Lung (tissue), 11 donors: ENCODE measurements at regions not wholly inside any gene's neighbourhood (a gene's known extent, or its start where the extent isn't known, plus 50 kb on each side); places are given as distances from the start of the nearest gene placed in this dataset.

ENCODE experiments used
- ATAC-seq: fragments of 200-7000 bp; cut with Tn5 transposase; one replicate; pipeline ENCODE4 v1.9.1; 2020; ENCODE audit warnings: moderate number of reproducible peaks; ENCODE audit not compliant: insufficient read depth, low FRiP score
- DNase-seq, 3 donors: peaks; one replicate each; pipeline ENCODE4 v3.0.0-alpha.2; 2013 to 2017
- H3K27ac ChIP-seq, 2 donors: one replicate each; pipeline ENCODE4 v1.5.1; 2013; ENCODE audit warnings: mild to moderate bottlenecking in 2 of 2, moderate library complexity in 2 of 2, control low read depth in 1 of 2, inconsistent platforms in 1 of 2, low read depth in 1 of 2, low read length in 1 of 2
- H3K27me3 ChIP-seq, 3 donors: one replicate each; pipeline ENCODE4 v1.5.1; 2013; ENCODE audit warnings: low read length in 2 of 3; ENCODE audit not compliant: control insufficient read depth in 3 of 3, insufficient read depth in 3 of 3
- H3K36me3 ChIP-seq, 4 donors: one replicate each; pipeline ENCODE4 v1.5.1; 2013; ENCODE audit warnings: low read length in 4 of 4, mild to moderate bottlenecking in 1 of 4, moderate library complexity in 1 of 4; ENCODE audit not compliant: control insufficient read depth in 4 of 4, insufficient read depth in 4 of 4
- H3K4me1 ChIP-seq, 5 donors: one replicate each; pipeline ENCODE4 v1.5.1; 2013; ENCODE audit warnings: low read length in 5 of 5, mild to moderate bottlenecking in 2 of 5, moderate library complexity in 1 of 5; ENCODE audit not compliant: control insufficient read depth in 5 of 5, insufficient read depth in 5 of 5
- H3K4me3 ChIP-seq: one replicate; pipeline ENCODE4 v1.5.1; 2013; ENCODE audit warnings: mild to moderate bottlenecking, control low read depth, moderate library complexity
- H3K9ac ChIP-seq, 2 donors: one replicate each; pipeline ENCODE4 v1.5.1; 2013; ENCODE audit warnings: low read length in 2 of 2, control low read depth in 1 of 2; ENCODE audit not compliant: insufficient read depth in 1 of 2
- H3K9me3 ChIP-seq, 4 donors: one replicate each; pipeline ENCODE4 v1.5.1; 2013; ENCODE audit warnings: low read length in 3 of 4, mild to moderate bottlenecking in 1 of 4, moderate library complexity in 1 of 4; ENCODE audit not compliant: control insufficient read depth in 4 of 4, insufficient read depth in 3 of 4
- WGBS, 2 donors: extraction: QIAGEN DNeasy Blood & Tissue Kit; methylation state at CpG; one replicate each; pipeline ENCODE4 v1.1.7; 2013; 5-methylcytosine and 5-hydroxymethylcytosine counted together
- TF ChIP-seq, protein P1 (sequence below): IDR thresholded peaks from 2 replicates; pipeline ENCODE4 v1.5.1; 2012; ENCODE audit warnings: mild to moderate bottlenecking; ENCODE audit errors: control extremely low read depth, extremely low read depth
- donor health status: control.
- donor health status: control.
- donor health status: Bipolar disorder and iron deficiency.
- donor health status: healthy.
- donor health status: DM: yes; HTN: yes; CAD: no.

DNA sequence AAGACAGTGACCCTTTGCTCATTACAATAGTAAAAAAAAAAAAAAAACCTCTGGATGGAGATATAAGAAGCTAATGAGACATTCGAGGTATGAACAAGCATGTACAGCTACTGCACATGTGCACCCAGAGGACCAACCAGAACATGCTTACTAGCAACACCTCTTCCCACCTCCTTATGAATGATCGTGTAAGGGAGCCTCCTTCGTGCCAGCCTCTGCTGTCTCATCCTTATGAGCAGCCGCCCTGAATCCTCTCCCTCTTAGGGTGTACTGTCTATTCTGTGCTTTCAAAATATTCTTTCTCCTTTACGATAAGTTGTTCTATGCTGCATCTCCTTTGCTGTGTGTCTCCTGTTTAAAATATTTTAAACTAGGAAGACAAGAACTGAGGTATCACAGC is 91.4 kb upstream of the ACSL3 start:
- peaks cover 0 to 2% (median 0%) of the 10 kb centered on the region in 4 donors for H3K9me3 ChIP-seq
- H3K27ac ChIP-seq: no peak overlapping the region
- H3K36me3 ChIP-seq: no peaks in the 10 kb centered on the region
- DNase-seq (no peak), ATAC-seq (no peak)
- TF ChIP-seq, protein P1, sequence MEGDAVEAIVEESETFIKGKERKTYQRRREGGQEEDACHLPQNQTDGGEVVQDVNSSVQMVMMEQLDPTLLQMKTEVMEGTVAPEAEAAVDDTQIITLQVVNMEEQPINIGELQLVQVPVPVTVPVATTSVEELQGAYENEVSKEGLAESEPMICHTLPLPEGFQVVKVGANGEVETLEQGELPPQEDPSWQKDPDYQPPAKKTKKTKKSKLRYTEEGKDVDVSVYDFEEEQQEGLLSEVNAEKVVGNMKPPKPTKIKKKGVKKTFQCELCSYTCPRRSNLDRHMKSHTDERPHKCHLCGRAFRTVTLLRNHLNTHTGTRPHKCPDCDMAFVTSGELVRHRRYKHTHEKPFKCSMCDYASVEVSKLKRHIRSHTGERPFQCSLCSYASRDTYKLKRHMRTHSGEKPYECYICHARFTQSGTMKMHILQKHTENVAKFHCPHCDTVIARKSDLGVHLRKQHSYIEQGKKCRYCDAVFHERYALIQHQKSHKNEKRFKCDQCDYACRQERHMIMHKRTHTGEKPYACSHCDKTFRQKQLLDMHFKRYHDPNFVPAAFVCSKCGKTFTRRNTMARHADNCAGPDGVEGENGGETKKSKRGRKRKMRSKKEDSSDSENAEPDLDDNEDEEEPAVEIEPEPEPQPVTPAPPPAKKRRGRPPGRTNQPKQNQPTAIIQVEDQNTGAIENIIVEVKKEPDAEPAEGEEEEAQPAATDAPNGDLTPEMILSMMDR: no peak
- no peak overlapping the region for H3K4me3 ChIP-seq
- no peaks in the 10 kb centered on the region for H3K4me1 ChIP-seq
- no peaks in the 10 kb centered on the region for H3K27me3 ChIP-seq
- no peak overlapping the region for H3K9ac ChIP-seq
- WGBS, 2 donors: 81 to 96% methylated on average over 5 of the region's 5 CpGs

DNA sequence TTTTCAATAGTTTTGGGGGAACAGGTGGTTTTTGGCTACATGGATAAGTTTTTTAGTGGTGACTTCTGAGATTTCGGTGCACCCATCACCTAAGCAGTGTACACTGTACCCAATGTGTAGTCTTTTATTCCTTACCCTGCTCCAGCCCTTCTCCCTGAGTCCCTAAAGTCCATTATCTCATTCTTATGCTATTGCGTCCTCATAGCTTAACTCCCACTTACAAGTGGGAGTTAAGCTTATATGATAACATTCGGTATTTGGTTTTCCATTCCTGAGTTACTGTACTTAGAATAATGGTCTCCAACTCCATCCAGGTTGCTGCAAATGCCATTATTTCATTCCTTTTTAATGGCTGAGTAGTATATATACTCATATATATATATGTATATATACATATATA is 90.9 kb upstream of the ACSL3 start:
- TF ChIP-seq, protein P1: no peak
- Histone ChIP-seq H3K4me3 (no peak overlapping the region), H3K4me1 (no peaks in the 10 kb centered on the region), H3K27ac (no peak overlapping the region), H3K9ac (no peak overlapping the region), H3K9me3 (peaks cover 0 to 2% (median 0%) of the 10 kb centered on the region in 4 donors), H3K36me3 (no peaks in the 10 kb centered on the region), H3K27me3 (no peaks in the 10 kb centered on the region)
- no peak for ATAC-seq
- DNase-seq: no peak
- 90 to 95% methylated on average over 3 of the region's 3 CpGs for WGBS, 2 donors

DNA sequence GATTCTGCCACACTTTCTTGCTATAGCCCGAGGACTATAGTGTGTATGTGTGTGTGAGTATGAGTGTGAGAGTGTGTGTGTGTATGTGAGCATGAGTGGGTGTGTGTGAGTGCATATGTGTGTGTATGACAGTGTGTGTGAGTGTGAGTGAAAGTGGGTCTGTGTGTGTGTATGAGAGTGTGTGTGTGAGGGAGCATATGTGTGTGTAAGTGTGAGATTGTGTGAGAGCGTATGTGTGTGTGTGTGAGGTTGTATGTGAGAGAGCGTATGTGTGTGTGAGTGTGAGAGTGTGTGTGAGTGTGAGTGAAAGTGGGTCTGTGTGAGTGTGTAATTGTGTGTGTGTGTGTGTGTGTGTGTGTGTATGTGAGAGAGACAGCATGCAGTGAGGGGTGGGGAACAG is 89.0 kb upstream of the ACSL3 start:
- ATAC-seq: no peak
- DNase-seq: no peak
- Histone ChIP-seq H3K4me3 (no peak overlapping the region), H3K36me3 (no peaks in the 10 kb centered on the region), H3K27ac (no peak overlapping the region), H3K9ac (no peak overlapping the region), H3K4me1 (peaks cover 0 to 3% (median 0%) of the 10 kb centered on the region in 5 donors), H3K27me3 (no peaks in the 10 kb centered on the region), H3K9me3 (peaks cover 0 to 2% (median 0%) of the 10 kb centered on the region in 4 donors)
- TF ChIP-seq, protein P1: no peak
- WGBS, 2 donors: 96 to 99% methylated on average over 3 of the region's 3 CpGs

DNA sequence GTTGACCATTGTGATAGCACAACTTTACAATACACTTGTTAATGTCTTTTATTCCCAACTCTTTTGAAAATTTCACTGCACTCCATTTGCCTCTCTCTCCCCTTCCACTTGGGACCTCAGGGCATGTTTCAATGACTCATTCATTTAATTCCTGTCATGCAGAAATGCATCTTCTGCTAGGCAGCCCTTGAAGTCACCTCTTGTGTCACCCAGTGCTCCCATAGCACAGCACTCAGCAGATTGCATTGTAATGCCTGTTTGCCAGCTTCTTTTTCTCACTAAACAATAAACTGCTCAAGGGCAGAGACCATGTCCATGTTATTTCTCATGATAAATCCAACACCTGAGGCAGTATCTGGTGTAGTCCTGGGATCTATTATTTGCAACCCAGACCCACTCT is 85.9 kb upstream of the ACSL3 start:
- Histone ChIP-seq H3K9me3 (peaks cover 0 to 2% (median 0%) of the 10 kb centered on the region in 4 donors), H3K4me1 (peaks cover 0 to 3% (median 0%) of the 10 kb centered on the region in 5 donors), H3K27ac (no peak overlapping the region), H3K36me3 (no peaks in the 10 kb centered on the region), H3K27me3 (no peaks in the 10 kb centered on the region), H3K9ac (no peak overlapping the region), H3K4me3 (no peak overlapping the region)
- ATAC-seq: no peak
- no peak for DNase-seq
- TF ChIP-seq, protein P1: no peak
